Activated naive CD4-positive, alpha-beta T cell treated with Interleukin-2 at 50 U/mL for 16 hours (primary cell): ENCODE measurements at regions not wholly inside any gene's neighbourhood (a gene's known extent, or its start where the extent isn't known, plus 50 kb on each side); places are given as distances from the start of the nearest gene placed in this dataset.

Source experiments
- DNase-seq: peaks from one replicate; pipeline ENCODE4 v3.0.0-alpha.2; 2020

DNA sequence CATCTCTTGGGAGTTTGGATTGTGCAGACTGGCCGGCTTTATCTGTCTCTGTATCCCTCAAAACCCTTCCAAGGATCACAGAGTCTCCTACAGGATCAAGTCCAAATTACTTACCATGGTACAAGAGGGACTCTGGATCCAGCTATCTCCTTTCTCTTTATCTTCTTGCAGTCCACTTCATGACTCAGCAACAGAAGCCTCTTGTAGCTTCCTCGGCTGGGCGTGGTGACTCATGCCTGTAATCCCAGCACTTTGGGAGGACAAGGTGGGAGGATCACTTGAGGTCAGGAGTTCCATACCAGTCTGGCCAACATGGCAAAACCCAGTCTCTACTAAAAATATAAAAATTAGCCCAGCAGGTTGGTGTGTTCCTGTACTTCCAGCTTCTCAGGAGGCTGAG is 189.7 kb downstream of the BCAT1 start:
- no peak for DNase-seq

DNA sequence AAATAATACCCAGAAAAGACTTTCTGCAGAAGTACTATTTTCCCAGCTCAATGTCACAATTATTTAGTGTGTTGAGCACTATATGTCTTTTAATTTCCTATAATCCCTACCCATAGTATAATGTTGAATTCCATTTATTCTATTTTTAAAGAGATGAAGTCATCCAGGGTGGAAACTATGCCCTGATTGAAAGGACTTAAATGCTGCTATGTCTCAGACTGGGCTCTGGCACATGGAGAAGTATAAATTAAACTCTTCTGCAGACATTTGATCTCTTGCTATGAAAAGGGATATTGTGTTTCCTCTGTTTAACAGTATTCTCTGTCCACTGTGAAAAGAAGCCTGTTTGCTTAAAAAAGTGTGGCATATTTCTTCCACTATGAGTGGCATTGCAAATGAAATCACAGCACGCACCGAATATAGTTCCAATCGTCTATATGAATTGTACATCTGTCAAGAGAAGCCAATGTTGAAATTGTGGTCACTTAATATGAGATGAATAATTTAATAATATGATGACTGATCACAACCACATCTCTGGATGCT is 192.3 kb downstream of the BCAT1 start:
- no peak for DNase-seq

DNA sequence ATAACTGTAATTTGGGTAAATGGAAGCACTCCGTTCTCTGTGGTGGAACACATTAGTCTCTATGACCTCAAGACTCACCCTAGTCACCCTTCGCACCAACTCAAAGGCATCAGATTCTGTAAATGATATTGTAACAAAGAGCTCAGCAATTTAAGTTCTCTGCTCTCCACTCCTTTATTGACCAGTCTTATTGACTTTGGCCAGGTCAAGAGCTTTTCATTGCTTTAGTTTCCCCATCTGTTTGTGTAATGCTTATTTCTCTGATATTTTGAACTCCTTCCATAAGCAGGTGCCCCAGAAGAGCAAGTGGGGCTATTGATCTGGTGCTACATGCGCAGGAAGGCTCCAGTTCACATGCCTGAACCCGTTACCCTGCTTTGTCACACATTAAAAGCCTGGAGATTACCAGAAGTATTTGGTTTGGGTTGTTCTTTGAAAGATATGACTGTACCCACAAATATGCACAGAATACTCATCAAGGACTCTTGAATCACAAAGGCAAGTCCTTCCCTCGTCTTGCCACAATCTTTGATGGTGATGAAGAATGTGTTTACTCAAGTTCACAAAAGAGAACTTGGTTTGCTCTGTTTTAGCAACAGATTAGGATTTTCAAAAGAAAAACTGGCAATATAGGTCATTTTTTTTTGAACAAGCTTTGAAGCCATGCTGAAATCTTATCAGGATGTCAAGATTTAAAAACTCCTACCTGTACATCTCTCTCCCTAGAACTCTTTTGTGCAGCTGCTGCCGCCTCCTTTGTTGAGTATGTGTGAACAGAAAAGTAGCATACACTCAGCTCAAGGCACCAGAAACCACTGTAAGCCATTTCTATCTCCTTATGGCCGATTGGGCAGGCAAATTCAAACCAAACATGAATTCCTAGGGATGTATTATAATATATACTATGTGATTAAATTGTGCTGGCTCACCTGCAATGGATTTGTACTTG is 193.9 kb downstream of the BCAT1 start:
- DNase-seq, result no peak

DNA sequence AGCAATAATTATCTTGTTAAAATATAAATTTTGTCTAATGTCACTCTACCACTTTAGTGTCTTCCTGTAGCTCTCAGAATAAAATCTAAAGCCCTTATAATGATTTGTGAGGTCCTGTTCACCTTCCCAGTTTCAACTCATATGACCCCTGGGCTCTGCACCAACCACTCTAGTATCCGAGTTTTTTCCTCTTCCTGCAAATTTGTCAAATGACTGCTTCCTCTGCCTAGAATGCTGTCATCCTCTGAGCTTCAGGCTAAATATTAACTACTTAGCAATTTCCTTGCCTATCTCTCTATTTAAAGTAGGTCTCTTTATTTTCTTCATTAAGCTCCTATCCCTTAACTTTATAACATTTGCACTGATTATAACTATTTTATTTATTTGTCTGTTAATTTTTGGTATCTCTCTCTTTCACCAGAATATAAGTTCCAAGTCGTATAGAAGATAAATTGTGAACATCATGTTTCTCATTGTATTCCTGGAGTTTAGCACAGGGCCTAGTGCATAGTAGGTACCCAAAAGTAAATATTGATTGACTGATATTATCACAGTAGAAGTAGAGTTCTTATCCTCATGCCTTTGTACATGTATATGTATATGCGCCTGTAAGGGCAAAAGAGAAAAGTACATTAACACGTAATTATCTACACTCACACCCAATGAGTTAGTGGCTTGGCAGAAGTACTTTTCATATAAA is 196.0 kb downstream of the BCAT1 start:
- DNase-seq, result no peak

DNA sequence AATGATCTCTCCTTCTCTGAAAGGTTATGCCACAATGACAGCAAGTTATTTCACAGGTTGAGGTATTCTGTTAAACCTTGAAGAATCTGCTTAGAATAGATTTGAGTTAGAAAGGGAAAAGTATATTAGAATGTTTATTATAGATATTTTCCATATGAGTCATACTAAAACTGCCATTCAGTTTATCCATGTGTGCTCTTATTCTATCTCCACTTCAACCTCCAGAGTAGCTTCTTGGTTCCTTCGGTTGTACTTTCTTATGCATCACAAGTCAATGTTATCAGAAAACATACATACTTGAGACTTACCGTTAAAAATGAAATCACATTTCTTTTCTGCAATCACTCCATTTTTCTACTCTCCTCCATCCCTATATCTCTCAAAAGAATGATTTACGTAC is 197.7 kb downstream of the BCAT1 start:
- no peak for DNase-seq

DNA sequence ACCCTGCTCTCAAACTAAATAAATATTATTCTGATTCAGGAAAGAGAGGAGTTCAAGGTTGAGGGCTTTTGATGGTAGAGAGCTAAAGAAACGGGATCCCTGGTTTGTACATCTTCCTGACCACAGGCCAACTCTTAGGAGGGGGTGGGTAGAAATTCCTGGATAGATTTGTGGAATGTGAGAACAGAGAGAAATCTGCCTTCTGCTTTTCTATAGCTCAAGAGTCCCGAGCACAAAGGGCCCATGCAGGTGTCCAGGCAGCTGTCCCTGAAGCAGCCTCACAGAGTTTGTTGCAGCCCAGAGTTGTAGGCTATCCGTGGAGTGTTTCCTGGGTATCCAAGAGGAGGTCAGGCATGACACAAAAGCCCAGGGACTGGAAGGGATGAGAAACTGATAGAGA is 198.6 kb downstream of the BCAT1 start:
- DNase-seq, result no peak

DNA sequence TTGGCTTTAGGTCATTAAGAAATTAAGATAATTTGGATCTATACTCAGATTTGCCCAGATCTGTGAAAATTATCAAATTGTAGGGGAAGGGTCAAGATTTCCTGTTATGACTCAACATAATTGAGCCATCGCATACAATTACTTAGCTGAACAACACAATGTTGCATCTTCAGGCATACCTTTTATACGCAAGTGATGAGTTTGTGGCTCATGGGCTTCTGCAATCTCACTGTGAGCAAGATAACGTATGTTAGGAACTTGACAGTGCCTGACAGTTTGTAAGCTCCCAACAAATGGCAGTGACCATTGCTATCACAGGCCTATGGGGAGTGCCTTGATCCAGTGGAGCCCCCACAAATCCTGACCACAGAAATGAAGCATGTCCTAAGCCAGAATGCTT is 199.7 kb downstream of the BCAT1 start:
- DNase-seq, result no peak

DNA sequence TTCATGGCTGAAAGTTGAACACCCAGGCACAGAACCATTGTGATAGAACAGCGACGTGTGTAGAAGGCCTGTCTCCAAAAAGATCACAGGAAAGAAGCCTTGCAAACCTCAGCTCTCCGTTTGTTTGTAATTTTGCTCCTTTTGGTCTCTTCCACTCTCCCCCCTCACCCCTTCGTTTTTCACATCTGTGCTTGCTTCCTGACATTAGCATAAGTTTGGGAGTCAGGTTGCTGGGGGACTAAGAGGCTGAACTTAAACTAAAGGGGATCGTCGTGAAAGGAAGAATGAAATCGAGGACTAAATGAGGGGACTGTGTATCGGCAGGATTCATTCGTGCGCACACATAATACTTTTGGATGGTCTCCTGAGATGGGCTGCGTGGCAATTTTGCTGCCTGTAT is 200.6 kb downstream of the BCAT1 start:
- no peak for DNase-seq

DNA sequence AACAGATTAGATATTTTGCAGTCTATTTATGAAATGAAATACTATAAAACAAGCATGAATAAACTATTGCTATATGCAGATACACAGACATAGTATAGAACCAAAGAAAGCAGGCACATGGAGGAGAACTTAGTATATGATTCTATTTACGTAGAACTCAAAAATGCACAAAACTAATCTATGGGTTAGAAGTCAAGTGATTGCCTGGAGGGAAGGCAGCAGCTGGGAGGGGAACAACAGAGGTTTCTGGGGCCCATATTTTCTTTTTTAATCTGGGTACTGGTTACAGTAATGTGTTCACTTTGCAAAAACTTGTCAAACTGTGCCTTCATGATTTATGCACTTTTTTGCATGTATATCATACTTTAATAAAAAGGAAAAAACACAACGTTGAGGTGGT is 202.0 kb downstream of the BCAT1 start:
- no peak for DNase-seq

DNA sequence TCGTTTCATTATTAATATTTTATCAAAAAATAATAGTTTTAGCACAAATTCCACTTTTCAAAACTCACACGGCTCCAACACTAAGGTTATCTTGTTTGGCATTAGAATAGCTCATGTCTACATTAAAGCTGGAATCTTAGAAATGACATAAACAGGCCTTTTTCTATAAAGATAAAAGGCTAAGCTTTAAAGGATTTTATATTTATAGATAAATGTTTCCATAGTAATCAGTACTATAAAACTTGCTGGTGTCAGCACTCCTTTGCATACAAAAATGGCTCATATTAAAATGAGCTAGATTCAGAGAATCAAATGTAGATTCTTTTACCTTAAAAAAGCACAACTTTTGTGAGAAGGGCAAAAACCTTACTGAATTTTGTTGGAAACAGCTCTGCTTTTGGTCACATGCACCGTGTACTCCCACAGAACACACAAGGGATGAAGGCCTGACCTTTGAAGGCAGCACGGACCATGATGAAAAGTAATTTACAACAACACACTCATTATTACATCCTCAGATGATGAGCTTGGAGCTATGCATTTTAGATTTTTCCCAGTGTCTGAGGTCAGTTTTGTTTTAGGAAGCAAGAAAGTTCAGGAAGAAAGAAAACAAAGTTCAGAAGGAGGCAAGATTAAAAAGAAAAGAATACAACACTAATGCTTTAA is 202.8 kb downstream of the BCAT1 start:
- no peak for DNase-seq

DNA sequence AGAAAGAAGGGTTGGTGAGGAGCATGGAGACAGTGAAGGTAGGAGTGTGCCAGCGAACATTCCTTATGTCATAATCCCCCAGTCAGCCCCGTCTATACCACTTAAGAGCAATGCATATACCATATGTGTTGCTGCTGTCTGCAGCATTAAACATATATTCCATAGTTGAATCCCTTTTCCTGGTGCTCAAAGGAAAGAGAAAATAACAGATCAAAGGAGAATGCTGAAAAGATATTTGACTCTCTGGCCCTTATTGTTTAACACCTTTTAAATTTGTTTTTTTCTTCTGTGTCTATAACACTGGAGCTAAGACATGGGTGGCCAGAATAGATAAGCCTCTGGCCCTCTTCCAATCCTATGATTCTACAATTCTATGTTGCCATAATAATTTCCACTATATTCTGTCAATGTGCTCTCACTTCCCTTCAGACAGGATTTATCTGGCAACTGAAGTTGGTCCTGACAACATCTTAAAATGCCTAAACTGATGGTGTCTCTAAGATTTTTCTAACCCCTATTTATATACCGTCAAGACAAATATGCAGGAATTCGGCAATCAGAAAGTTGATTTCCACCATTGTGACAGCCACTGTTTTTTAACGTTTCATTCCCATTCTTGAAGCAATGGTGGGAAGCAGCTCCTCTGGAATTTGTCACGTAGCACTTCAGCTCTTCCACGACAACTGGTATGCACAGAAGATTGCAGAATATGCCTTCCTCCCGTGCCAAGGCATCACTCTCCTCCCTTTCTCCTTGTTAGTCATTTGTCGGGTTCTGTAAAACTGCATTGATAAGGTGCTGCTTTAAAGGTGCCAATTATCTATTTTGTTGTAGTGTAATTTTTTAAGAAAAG is 204.7 kb downstream of the BCAT1 start:
- no peak for DNase-seq

DNA sequence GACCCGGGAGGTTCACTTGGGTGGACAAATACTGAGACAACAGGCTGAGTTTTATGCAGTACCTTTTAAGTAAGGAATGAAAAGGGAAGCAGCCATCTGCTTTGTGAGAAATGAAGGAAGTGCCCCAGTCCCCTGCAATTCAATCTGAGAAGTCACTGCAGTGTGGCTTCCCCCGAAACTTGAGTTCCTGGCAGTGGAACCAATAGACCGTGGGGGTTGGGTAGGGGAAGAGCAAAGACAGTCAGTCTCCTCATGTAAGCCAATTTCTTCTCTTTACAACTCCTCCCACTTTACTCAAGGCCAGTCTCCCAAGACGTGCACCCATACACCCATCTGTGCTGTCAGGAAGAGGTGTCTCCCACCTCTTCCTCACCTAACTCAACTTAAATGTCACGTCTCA is 206.5 kb downstream of the BCAT1 start:
- DNase-seq, result no peak

DNA sequence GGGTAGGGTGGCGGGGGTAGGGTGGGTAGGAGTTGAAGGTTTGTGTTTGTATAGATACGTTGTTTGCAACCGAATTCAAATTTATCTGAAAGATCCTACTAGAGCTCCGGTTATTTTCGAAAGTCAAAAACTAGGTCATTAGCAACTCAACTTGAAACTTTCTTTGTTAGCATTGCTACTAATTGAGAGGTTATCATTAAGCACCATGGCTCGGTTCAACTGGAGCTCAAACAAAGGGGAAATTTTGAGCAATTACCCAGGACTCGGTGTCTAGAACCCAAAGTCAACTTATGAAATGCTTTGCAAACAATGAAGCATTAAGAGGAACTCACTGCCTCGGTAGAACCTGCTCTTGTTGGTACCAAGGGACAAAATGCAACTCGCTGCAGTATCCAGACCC is 207.7 kb downstream of the BCAT1 start:
- DNase-seq, result no peak

DNA sequence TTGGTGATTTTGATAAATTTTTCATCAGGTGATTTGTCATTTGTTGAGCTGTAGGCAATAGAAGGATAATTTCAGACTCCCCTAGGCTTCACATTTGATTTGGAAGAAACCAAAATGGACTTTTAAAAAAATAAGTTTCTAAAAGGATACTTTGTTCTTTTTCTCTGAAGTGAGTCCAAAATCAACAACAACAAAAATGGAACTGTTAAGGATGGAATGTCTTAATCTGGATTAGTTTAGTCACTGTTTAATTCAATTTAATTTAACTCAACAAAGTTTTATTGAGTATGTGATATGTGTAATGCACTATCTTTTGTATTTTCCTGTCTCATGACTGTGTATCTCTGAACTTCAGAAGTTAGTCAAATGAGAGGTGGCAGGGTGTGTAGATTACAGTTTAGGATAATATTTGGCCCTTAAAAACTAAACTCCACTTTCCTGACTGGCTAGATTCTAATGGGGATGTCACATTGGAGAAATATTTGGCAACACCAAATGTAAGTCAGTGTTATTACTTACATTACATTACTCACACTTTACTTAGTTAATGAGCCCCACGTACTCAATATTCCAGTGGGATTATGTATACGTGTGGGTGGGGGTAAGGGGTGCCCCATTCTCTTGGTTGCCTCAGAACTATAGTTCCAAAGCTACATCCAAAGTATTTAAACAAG is 209.7 kb downstream of the BCAT1 start:
- DNase-seq, result no peak

DNA sequence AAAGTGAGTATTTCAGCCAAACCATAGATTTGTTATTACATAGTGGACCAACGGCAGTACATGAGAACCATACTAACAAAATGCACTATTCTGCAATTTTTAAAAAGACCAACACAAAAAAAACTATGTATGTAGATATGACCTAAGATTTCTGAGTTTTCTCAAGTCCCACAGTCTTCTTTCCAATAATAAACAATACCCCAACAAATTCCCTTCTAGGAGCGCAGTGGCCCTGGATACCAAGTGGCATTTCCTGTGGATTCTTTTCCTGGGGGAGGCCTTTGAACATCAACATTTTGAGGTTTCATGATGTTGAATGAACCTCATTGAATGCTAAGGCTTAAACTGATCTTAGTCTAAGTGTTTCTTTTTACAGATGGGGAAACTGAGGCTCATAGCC is 210.5 kb downstream of the BCAT1 start:
- DNase-seq, result no peak

DNA sequence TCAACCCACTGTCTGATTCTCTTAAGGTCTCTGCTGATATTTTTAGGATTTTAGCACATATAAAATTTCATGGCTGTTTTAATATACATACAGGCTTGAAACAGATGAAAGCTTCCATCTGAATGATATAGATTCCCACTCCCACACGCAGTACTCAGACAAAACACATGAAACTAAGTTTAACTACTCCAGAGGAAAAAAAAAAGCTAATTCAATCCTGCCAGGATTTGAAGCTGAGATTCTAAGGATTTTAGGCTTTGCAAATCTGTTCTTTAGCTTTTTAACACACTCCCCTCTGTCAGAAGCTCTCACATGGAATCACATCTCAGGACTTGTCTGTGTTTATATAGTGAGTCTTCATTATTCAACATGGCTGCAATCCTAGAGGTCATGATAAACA is 217.3 kb downstream of the BCAT1 start:
- DNase-seq, result no peak

DNA sequence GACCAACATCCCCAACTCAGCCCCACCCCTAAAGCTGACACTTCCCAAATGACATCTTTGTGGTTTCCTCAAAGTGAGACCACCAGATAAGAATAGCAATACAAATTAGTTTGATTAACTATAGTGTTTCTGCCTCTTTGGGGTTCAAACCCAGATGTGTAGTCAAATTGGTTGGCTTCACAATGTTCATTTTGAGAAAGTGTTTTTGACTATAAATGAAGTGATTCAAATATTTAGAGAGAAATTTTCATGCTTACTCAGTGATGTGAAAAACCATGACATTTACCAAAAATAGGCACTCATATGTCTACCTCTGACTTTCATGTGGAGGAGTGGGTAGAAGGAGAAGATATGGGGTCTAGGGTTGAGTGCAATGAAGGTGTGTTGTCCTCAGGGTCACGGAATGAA is 218.4 kb downstream of the BCAT1 start:
- no peak for DNase-seq

DNA sequence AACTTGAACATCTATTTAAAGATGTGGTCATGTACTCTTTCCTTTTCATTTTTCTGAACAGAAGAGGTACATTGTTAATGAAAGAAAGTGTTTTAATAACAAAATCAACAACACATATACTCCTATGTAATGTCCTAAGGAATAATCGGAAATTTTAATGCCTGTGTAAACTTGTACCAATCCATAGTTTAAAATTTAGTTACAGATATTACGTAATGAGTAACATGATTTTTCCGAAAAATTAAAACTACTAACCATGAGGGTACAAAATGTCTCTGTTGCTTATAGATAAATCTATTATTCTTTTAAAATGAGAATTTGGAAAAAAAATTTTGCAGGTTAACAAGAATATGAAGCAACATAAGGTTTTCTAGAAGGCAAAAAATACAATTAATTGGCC is 220.1 kb downstream of the BCAT1 start:
- no peak for DNase-seq

DNA sequence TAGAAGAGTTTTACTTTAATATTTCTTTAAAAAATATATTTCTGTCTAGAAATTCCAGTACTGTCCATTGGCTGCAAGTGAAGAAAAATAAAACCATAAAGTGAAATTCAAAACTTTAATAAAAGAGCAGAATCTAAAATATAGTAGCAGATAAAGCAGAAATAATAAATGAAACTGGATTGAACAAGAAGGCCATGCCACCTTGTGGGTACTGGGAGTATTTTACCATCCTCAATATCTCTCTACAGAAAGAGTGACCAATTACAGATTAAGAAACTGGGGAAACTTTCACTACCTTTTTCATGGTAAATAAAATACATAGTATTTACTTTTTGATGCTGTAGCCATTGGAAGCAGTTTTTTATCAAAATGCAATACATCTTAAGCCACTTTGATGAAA is 220.5 kb downstream of the BCAT1 start:
- no peak for DNase-seq

DNA sequence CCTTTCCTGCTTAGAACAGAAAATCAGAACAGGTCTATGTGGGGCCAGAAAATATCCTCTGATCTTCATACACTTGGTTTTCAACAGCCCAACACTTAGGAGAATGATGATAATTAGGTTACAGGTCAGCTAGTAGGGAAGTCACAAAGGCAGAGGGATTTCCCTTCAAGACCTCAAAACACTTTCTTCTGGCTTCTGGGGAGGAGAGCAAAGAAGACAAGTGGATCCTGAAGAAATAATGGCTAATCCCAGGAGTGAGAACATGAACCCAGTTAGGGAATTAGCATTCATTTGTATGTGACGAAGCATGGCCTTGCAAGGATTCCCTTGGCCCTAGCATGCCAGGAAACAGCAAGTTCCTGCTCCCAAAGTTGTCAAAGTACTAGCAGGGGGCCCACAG is 223.3 kb downstream of the BCAT1 start:
- DNase-seq, result no peak

DNA sequence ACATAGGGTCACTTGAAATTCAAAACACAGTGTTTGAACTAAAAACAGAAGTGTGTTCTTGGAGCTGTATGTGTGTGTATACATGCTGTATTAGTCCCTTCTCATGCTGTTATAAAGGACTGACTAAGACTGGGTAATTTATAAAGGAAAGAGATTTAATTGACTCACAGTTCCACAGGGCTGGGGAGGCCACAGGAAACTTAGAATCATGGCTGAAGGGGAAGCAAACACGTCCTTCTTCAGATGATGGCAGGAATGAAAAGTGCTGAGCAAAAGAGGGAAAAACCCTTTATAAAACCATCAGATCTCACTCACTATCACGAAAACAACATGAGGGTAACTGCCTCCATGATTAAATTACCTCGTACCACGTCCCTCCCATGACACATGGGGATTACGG is 224.1 kb downstream of the BCAT1 start:
- DNase-seq, result peak; percentile 25

DNA sequence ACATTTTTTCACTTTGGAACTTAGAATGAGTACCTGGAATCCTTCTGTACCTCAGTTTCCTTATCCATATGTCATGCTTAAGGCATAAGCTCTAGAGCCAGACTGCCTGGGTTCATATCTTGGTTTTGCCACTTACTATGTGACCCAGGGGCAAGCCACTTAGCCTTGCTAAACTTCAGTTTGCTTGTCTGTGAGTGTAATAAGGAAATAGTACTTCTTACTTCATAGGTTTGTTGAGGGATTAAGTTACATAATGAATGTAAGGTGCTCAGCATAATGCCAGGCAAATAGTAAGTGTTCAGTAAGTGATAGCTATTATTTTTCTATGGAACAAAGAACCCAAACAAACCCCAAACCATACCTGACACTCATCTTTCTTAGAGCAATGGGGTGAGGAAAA is 225.1 kb downstream of the BCAT1 start:
- no peak for DNase-seq
